WTC11 (cell line): ENCODE measurements at regions not wholly inside any gene's neighbourhood (a gene's known extent, or its start where the extent isn't known, plus 50 kb on each side); places are given as distances from the start of the nearest gene placed in this dataset.

Source experiments
- ATF2 ChIP-seq: sonication (generic); formaldehyde crosslinking; IDR thresholded peaks from 2 replicates; pipeline ENCODE4 v1.8.1; 2022; ENCODE audit warnings: low read depth, missing genetic modification reagents, borderline replicate concordance
- ATF3 ChIP-seq: sonication (generic); formaldehyde crosslinking; conservative IDR thresholded peaks from 2 replicates; pipeline ENCODE4 v1.8.1; 2022; ENCODE audit warnings: mild to moderate bottlenecking, missing genetic modification reagents
- CTCF ChIP-seq: fragments of 200-600 bp; IDR thresholded peaks from 2 replicates; pipeline ENCODE4 v1.8.0; 2022; ENCODE audit warnings: antibody characterized with exemption
- ESRRA ChIP-seq: sonication (generic); formaldehyde crosslinking; IDR thresholded peaks from 2 replicates; pipeline ENCODE4 v1.8.1; 2022; ENCODE audit warnings: mild to moderate bottlenecking, missing genetic modification reagents, borderline replicate concordance
- FOXK1 ChIP-seq: sonication (generic); formaldehyde crosslinking; IDR thresholded peaks from 2 replicates; pipeline ENCODE4 v1.8.0; 2022; ENCODE audit warnings: mild to moderate bottlenecking, moderate library complexity, missing genetic modification reagents
- GABPB1 ChIP-seq: sonication (generic); formaldehyde crosslinking; IDR thresholded peaks from 2 replicates; pipeline ENCODE4 v1.8.1; 2023; ENCODE audit warnings: mild to moderate bottlenecking, missing genetic modification reagents
- HMGXB4 ChIP-seq: sonication (generic); formaldehyde crosslinking; IDR thresholded peaks from 2 replicates; pipeline ENCODE4 v1.8.1; 2023; ENCODE audit warnings: mild to moderate bottlenecking, moderate library complexity, missing genetic modification reagents

- TF ChIP-seq FOXK1 (CRISPR knock-in tag) (no peak), CTCF (no peak), ATF2 (CRISPR knock-in tag) (no peak), ESRRA (CRISPR knock-in tag) (no peak), GABPB1 (no peak), ATF3 (CRISPR knock-in tag) (no peak), HMGXB4 (no peak)
Observed at GRCh38 chr6:9173229-9173628, 737.9 kb upstream of the SLC35B3 start.
